ENCODE measurements at regions not wholly inside any gene's neighbourhood (a gene's known extent, or its start where the extent isn't known, plus 50 kb on each side); places are given as distances from the start of the nearest gene placed in this dataset.

DNA sequence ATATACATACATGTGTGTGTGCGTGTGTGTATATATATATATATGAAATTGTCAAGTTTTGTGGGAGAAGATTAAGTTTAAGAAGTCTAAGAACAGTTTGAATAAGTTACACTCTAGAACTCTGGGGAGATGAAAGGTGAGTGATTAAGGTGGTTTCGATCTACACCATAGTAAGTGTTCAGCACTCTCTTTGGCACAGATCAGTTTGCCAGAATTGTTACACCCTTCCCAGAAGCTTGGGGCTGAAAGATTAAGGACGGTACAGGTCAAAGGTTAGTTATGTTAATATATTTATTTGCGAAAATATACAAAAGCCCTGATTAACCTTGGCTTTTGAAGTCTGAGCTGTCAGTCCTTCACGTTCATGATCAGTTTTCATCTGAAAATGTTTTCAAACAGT is 309.1 kb downstream of the KLF5 start:
- no peak for DNase-seq

DNA sequence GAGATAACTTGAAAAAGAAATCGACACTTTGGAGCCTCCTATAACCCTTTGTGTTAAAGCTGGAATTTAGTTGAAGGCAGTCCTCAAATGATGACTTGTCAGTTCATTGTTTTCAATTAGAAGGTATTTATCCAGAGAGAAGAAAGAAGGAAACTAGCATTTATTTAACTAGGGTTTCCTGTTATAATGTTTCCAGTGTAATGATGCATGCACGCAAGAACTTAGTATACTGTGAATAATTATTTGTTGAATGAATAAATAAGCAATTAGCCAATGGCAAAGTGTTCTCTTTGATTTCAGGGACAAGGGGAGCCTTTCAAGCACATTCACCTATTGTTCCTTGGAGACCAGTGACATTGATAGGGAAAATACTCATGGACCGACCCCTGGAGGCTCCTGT is 307.4 kb downstream of the KLF5 start:
- no peak for DNase-seq

DNA sequence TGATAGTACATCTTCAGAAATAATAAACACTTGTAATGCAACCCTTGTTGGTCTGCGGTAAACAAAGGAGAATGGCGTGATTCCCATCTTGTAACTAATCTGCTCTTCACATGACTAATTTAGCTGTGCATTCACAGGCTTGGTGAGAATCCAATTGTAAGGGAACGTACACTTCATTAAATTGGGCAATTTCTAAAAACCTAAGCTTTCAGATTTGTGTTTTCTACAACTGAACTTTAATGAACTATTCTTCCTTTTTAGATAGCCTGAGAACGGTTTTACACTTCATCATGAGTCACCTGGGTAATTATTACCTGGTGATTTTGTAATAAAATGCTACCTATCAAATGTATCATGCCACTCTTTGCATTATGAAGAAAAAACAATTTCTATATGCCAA is 306.9 kb downstream of the KLF5 start:
- no peak for DNase-seq

DNA sequence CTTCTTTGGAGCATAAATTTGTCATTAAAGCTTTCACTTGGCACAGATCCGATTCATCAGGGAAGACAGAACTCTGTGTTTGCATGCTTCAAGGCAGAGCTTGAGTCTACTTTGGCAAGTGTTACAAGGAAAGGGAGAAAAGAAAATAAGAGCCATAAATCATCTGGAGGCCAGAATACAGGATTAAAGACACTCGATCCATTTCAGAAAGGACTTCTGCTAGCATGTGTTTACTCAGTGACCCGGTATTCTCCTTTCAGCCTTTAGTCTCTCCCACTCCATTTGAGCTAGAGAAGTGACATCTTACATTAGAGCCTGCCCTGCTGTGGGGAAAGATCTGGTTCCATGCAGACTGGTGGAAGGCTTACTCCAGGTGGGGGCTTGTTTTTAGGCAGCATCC is 306.4 kb downstream of the KLF5 start:
- no peak for DNase-seq

GRCh38 chr13:73364736-73365135 is 305.9 kb downstream of the KLF5 start:
- no peak for DNase-seq

GRCh38 chr13:73358606-73359095 is 299.8 kb downstream of the KLF5 start:
- no peak for DNase-seq

DNA sequence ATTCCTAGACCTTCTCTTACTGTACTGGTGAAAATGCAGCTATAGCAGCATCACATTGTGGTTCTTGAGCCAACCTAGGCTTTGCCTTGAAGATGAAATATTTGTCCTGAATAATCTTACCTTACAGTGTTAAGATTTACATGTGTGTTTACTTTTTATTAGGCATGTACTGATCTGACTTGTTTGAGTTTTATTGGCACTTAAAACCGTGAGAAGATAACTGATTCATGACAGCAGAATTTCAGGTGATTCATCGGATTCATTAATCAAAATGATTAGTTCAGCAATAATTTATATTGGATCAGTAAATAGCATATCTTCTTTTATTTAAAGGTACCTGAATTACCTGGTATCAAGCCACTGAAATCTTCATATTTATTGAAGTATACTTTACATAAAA is 296.3 kb downstream of the KLF5 start:
- DNase-seq: no peak

DNA sequence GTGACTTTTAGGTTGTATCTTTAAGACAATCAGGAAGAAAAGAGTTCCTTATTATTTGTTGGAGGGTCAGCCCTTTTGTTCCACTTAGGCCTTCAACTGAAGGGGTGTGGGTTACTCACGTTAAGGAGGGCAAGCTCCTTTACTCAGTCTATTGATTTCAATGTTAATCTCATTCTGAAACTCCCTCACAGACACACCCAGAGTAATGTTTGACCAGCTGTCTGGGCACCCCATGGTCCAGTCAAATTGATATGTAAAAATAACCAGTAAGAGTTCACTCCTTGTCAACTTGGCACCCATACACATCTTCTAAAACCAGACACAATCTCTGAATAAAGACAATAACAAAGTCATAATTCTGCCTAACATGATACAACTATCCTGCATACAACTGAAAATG is 292.9 kb downstream of the KLF5 start:
- DNase-seq: no peak

- no peak for DNase-seq
Observed at GRCh38 chr13:73341748-73342147, 282.9 kb downstream of the KLF5 start.

DNA sequence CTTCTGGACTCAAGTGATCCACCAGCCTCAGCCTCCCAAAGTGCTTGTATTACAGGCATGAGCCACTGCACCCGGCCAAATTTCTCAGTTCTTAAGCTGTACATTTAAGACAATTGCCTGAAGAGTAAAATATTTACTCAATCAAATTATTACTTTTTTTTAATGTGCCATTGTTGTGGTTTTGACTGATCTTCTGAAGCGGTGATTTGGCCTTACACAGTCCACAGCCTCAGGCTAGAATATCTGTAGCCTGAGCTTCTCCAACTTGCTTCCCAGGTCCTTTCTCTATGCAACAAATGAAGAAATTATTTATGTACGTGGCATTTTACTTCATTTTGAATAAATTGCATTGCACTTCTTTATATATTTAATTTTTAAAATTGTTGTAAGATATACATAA is 281.3 kb downstream of the KLF5 start:
- no peak for DNase-seq

DNA sequence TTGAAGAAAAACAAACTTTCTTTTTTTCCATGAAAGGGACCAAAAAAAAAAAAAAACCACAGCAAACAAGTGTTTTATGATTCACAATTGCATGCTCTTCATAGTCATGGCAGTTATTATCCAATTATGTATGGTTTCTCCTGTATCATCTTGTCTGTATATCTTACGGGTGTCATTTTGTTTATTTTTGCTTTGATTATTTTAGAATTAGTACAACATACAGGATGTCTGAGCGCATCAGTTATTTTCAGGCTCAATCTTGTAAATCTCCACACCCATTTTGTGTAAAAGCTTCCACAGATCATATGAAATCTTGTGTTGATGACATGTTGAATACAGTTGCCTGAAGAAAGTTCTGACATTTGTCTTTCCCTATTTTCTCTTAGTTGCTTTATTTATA is 280.3 kb downstream of the KLF5 start:
- DNase-seq: no peak

GRCh38 chr13:73338389-73338788 is 279.6 kb downstream of the KLF5 start:
- DNase-seq: no peak

DNA sequence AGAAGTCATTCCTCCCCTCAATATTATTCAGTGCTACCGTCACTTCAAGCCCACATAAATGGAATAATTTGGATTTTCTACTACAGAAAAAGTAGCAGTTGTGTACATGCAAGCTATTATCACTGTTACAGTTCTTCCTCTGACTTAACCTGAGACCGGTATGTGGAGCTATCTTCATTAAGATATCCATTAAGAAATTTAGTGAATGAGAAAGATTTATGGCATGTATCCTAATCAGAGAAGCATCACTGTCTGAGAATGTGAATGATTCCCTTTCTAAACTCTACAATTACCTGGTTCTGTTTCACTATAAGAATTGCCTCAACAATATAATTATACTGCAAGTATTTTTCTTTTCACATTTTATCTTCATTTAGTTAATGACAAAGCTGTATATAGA is 278.7 kb downstream of the KLF5 start:
- DNase-seq: no peak

- DNase-seq: no peak
Observed at GRCh38 chr13:73336773-73337172, 278.0 kb downstream of the KLF5 start.

DNA sequence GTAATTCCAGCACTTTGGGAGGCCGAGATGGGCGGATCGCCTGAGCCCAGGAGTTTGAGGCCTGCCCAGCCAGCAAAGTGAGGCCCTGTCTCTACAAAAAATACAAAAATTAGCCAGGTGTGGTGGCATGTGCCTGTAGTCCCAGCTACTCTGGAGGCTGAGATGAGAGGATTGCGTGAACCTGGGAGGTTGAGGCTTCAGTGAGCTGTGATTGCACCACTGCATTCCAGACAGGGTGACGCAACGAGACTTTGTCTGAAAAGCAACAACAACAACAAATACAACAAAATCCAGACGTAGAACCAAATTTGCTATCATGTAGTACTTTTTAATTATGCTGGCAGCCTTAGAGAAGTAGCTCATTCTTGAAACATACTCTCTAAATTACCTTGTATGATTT is 277.1 kb downstream of the KLF5 start:
- no peak for DNase-seq

DNA sequence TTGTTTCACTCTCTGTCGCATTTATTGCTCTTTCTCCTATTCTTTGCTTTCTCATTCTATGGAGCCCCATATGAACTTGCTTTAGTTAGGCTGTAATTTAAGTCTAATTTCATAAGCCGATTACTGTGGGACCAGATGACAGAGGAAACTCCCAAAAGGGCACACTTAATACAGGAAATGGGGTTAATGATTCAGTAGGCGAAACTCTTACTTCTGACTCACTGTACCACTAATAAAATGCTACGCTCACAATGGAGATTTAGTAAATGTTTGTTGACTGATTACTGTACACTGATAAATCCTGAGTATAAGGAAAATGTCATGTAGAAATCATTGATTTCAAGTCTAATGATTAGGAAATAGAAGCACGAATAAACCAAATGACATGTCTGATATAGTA is 276.4 kb downstream of the KLF5 start:
- DNase-seq: no peak

- DNase-seq: no peak
Observed at GRCh38 chr13:73334445-73334844, 275.6 kb downstream of the KLF5 start.

GRCh38 chr13:73331556-73331955 is 272.8 kb downstream of the KLF5 start:
- no peak for DNase-seq

DNA sequence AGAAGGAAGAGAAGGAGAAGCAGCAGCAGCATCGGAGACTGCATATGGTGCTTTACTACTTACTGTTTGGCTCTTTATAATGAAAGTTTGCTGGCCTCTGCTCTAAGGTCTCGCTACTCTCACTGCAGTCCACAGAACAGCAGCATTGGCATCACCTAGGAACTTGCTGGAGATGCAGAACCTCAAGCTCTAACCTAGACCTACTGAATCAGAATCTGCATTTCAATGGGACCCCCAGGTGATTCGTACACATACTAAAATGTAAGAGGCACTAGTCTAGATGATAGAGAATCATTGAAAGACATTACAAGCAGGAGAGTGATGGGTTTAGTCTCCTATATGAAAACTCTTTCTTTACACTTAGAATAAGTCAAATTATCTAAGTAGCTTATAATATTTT is 270.6 kb downstream of the KLF5 start:
- no peak for DNase-seq

GRCh38 chr13:73327579-73327978 is 268.8 kb downstream of the KLF5 start:
- DNase-seq: no peak

DNA sequence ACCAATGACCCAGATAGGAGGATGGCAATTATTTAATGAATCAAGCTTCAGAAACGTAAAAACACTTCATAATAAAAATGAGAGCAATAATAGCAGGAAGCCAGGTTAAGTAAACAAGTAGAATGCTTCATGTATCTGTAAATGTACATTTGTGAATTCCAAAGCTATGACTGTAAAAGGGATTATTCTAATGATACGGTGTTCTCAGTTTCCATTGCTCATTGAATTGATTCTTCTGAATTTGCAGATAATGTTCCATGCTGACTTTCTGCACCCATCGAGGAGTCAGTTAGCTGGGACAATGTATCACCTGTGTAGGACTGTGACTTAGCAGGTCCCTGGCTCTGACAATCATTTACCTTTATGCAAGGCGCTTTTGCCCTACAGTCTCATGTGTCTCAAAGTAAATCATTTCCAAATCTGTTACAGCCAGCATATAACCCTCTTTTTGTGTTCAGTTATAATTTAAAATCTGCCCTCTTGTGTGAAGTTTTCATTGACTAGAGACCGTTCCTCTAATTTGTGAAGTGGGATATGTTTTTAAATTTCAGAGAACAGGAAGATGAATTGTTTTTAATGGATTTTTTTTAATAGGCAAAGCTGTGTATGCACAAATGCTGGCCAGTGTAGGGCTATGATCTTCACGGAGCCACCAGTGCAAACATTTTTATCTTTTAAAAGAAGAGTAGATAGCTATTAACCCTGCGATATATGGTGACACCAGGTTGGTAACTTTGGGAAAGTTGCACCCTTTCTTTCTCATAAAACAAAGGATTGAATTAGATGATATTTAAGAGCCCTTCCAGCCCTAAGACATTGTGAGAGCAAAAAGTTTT is 267.1 kb downstream of the KLF5 start:
- DNase-seq: no peak

DNA sequence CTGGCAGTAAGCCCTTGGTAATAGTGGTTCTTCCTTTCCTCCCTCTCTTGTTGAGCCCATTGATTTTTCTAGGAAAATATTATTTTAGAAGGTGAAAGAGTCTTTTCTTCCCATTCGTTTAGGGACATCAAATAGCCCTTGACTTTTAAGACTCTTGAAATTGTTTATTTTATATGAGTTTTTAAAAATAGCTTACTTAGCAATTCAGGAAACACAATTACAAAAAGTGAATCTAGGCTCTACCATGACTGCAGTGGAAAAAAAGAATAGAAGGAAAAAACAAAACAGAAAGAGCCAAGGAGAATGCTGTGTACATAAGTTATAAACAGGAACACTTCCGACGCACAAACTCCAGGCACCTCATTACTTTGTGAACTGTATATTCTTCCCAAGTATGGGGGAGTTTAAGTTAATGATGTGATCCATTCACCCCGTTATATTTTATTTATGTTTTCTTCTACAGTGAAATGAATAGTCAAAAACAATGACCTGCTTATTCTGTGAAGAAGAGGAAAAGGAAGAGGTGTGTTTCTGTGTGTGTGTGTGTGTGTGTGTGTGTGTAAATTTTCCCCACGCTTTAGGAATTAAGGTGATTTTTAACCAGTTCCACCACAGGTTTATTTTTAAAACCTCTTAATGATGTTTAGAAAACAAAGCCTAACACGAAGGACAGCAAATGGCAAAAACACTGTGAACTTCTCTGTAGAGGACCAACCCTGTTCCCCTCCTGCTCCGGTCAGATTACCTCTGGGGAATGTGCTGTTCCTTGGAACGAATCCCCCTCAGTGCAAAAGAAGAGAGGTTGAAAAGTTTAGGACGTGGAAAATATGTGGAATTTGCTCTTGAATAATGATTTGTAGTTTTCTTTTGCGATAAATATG is 266.3 kb downstream of the KLF5 start:
- no peak for DNase-seq

DNA sequence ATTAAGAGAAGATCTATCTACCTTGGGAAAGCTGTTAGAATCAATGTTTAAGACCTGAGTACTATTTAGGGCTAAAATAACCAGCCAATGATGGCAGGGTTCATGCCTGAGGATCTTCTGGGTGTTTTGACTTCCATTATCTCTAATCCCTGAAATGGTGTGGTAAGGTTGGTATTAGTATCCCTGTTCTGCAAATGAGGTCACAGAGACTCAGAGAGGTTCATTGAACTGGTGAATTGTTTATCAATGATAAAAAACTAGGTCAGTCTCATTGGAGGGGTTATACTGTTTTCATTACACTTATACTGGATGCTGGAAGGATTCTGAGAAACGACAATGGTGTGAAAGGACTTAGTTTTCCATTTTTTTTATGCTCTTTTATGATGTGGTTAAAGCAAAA is 264.8 kb downstream of the KLF5 start:
- no peak for DNase-seq

GRCh38 chr13:73321043-73321442 is 262.2 kb downstream of the KLF5 start:
- DNase-seq: no peak

All from CD4-positive, alpha-beta T cell treated with Interleukin-17A for 4 hours (primary cell).